Neuronal stem cell (in vitro differentiated cells): ENCODE measurements at regions not wholly inside any gene's neighbourhood (a gene's known extent, or its start where the extent isn't known, plus 50 kb on each side); places are given as distances from the start of the nearest gene placed in this dataset.
A peak's percentile ranks its signal among the peaks of the same experiment; 100 is the strongest.
"Not testable (repeated sequence)": the region's sequence is repeated elsewhere in the genome, so short reads cannot be mapped to it uniquely, and the experiment has no call there.

Experiments used
- DNase-seq: peaks from one replicate; pipeline ENCODE4 v3.0.0-alpha.2; 2013; ENCODE audit warnings: low spot score
- H2AFZ ChIP-seq: one replicate; pipeline ENCODE4 v1.6.1; 2013; ENCODE audit warnings: mild to moderate bottlenecking, low read length, inconsistent platforms
- H2AK5ac ChIP-seq: 2 replicates; pipeline ENCODE4 v1.6.1; 2013; ENCODE audit warnings: low read depth, mild to moderate bottlenecking, inconsistent platforms, low read length, moderate library complexity, mixed read lengths
- H2BK120ac ChIP-seq: 2 replicates; pipeline ENCODE4 v1.6.1; 2013; ENCODE audit warnings: low read depth, mild to moderate bottlenecking, inconsistent platforms, low read length, moderate library complexity, mixed read lengths
- H2BK12ac ChIP-seq: one replicate; pipeline ENCODE4 v1.6.1; 2013; ENCODE audit warnings: low read length, inconsistent platforms
- H2BK15ac ChIP-seq: 2 replicates; pipeline ENCODE4 v1.6.1; 2013; ENCODE audit warnings: mild to moderate bottlenecking, low read length, inconsistent platforms, mixed read lengths
- H2BK5ac ChIP-seq: one replicate; pipeline ENCODE4 v1.6.1; 2013; ENCODE audit warnings: inconsistent platforms, mild to moderate bottlenecking, low read length, moderate library complexity
- H3K14ac ChIP-seq: one replicate; pipeline ENCODE4 v1.6.1; 2013; ENCODE audit warnings: low read length, inconsistent platforms
- H3K18ac ChIP-seq: 2 replicates; pipeline ENCODE4 v1.6.1; 2013; ENCODE audit warnings: low read length, inconsistent platforms
- H3K23ac ChIP-seq: 2 replicates; pipeline ENCODE4 v1.6.1; 2013; ENCODE audit warnings: low read depth, mild to moderate bottlenecking, mixed read lengths, low read length, inconsistent platforms; ENCODE audit not compliant: poor library complexity
- H3K27ac ChIP-seq: replicated peaks from 3 replicates; pipeline ENCODE4 v1.5.1; 2013; ENCODE audit warnings: low read length, inconsistent platforms
- H3K27me3 ChIP-seq, 3 experiments: 2 replicates each; pipeline ENCODE4 v1.6.1; 2013; ENCODE audit warnings: low read length in 3 of 3, mild to moderate bottlenecking in 2 of 3, inconsistent platforms in 1 of 3, low read depth in 1 of 3, mixed read lengths in 1 of 3, moderate library complexity in 1 of 3; ENCODE audit not compliant: control insufficient read depth in 3 of 3, insufficient read depth in 3 of 3
- H3K36me3 ChIP-seq, 2 donors: replicated peaks in 1 of 2; 2 replicates each; pipeline ENCODE4 v1.6.1; 2013; ENCODE audit warnings: low read length in 2 of 2; ENCODE audit not compliant: control insufficient read depth in 2 of 2, insufficient read depth in 2 of 2
- H3K4ac ChIP-seq: 2 replicates; pipeline ENCODE4 v1.6.1; 2013; ENCODE audit warnings: inconsistent platforms, mild to moderate bottlenecking, low read length, moderate library complexity
- H3K4me1 ChIP-seq, 2 donors: 1 replicate in 1 of 2; 2 replicates in 1 of 2; pipeline ENCODE4 v1.6.1; 2013; ENCODE audit warnings: low read length in 2 of 2, low read depth in 1 of 2; ENCODE audit not compliant: control insufficient read depth in 2 of 2, insufficient read depth in 1 of 2
- H3K4me2 ChIP-seq: one replicate; pipeline ENCODE4 v1.6.1; 2013; ENCODE audit warnings: mild to moderate bottlenecking, low read length, inconsistent platforms; ENCODE audit not compliant: insufficient read depth, poor library complexity, severe bottlenecking
- H3K4me3 ChIP-seq, 2 donors: 2 replicates each; pipeline ENCODE4 v1.5.1; 2013; ENCODE audit warnings: low read length in 2 of 2, mild to moderate bottlenecking in 2 of 2, inconsistent platforms in 1 of 2, moderate library complexity in 1 of 2
- H3K79me1 ChIP-seq: one replicate; pipeline ENCODE4 v1.6.1; 2013; ENCODE audit warnings: low read depth, mild to moderate bottlenecking, inconsistent platforms, low read length, moderate library complexity
- H3K9ac ChIP-seq: one replicate; pipeline ENCODE4 v1.6.1; 2013; ENCODE audit warnings: mild to moderate bottlenecking, low read depth, low read length, inconsistent platforms; ENCODE audit not compliant: poor library complexity
- H3K9me3 ChIP-seq, 2 donors: replicated peaks in 1 of 2; 2 replicates each; pipeline versions ENCODE3 to v1.6.1; 2013; ENCODE audit warnings: low read length in 2 of 2, mild to moderate bottlenecking in 2 of 2, inconsistent platforms in 1 of 2, low read depth in 1 of 2, mixed read lengths in 1 of 2, moderate library complexity in 1 of 2; ENCODE audit not compliant: control insufficient read depth in 2 of 2, insufficient read depth in 1 of 2
- H4K8ac ChIP-seq: one replicate; pipeline ENCODE4 v1.6.1; 2013; ENCODE audit warnings: low read depth, mild to moderate bottlenecking, inconsistent platforms, low read length, moderate library complexity
- H4K91ac ChIP-seq: one replicate; pipeline ENCODE4 v1.6.1; 2013; ENCODE audit warnings: low read length, low read depth, mild to moderate bottlenecking, inconsistent platforms; ENCODE audit not compliant: poor library complexity
- WGBS, 2 donors: extraction: QIAGEN DNeasy Blood & Tissue Kit; methylation state at CpG; one replicate each; pipeline ENCODE4 v1.1.7; 2013; ENCODE audit warnings: missing lambda C conversion rate in 2 of 2, mixed read lengths in 1 of 2; ENCODE audit not compliant: insufficient read length in 2 of 2, insufficient replicate concordance in 1 of 2; ENCODE audit errors: extremely low coverage in 2 of 2; 5-methylcytosine and 5-hydroxymethylcytosine counted together

DNA sequence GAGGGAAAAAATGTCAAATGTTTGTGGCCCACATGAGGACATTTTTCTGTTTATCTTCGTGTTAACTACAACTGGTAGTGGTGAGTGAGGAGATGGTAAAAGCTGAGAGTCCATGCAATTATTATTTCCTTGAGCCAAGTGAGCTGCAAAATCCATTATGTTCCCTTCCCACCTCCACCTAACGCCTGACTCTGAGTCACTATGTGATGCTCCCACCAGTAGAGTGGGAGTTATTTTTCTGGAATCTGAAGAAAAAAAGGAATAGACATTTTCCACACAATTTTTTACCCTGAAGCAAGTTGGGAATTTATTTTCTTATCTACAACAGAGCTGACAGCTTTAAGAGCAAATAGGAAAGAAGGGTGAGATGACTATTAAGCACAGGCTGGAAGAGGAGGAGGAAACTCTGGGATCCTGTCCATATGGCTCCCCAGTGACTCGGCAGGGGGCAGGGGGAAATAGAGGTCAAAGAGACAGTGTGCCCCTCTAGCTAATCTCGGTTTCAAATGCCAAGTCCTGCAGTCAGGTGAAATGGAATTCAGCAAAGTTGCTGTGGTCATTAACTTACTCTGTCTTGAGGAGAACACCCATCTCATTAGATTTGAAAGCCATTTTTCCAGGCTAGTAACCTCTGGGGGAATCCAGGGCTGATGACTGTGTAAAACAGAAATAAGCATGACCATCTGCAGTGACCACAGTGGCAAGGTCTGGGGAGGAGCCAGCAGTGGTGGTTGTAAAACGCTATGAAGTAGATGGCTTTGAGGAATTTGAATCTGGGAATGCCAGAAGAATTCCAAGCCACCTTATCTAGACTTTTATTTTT is 463.9 kb downstream of the STK39 start:
- H2BK15ac ChIP-seq: no peak overlapping the region
- no peak overlapping the region for H2BK5ac ChIP-seq
- H3K9me3 ChIP-seq: no peaks in the 10 kb centered on the region
- no peak overlapping the region for H2AK5ac ChIP-seq
- no peaks in the 10 kb centered on the region for H3K36me3 ChIP-seq
- H3K23ac ChIP-seq: no peak overlapping the region
- peak overlapping the region; percentile 53 for H2AFZ ChIP-seq
- no peaks in the 10 kb centered on the region for H3K27me3 ChIP-seq
- no peak overlapping the region for H2BK120ac ChIP-seq
- no peaks in the 10 kb centered on the region for H3K79me1 ChIP-seq
- H3K4me2 ChIP-seq: no peak overlapping the region
- WGBS, 2 donors: no CpG with 5 or more reads among the region's 5 CpGs
- H3K27ac ChIP-seq: peak overlapping the region; percentile 22
- H3K14ac ChIP-seq: no peak overlapping the region
- H3K4me3 ChIP-seq: no peak overlapping the region
- DNase-seq: no peak
- H3K9ac ChIP-seq: no peak overlapping the region
- no peak overlapping the region for H3K4ac ChIP-seq
- no peak overlapping the region for H3K18ac ChIP-seq
- H4K8ac ChIP-seq: no peak overlapping the region
- no peak overlapping the region for H4K91ac ChIP-seq
- no peak overlapping the region for H2BK12ac ChIP-seq
- H3K4me1 ChIP-seq: peaks cover 10 to 23% of the 10 kb centered on the region in 2 donors

DNA sequence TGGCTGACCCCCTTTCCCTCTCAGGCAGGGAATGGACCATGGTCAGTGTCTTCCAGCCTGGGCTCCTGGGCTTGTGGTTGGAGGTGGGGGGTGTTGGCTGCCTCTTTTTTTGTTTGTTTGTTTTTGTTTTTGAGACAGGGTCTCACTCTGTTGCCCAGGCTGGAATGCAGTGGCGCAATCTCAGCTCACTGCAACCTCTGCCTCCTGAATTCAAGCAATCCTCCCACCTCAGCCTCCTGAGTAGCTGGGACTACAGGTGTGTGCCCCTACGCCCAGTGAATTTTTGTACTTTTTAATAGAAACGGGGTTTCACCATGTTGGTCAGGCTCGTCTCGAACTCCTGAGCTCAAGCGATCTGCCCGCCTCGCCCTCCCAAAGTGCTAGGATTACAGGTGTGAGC is 465.8 kb downstream of the STK39 start:
- not testable (repeated sequence) for H3K23ac ChIP-seq, H3K79me1 ChIP-seq, H3K14ac ChIP-seq, H4K91ac ChIP-seq, H2AFZ ChIP-seq, H2AK5ac ChIP-seq, H2BK12ac ChIP-seq, H2BK15ac ChIP-seq, H3K18ac ChIP-seq, H3K4me2 ChIP-seq, H3K9me3 ChIP-seq, H4K8ac ChIP-seq, H3K36me3 ChIP-seq, H3K27ac ChIP-seq, H2BK120ac ChIP-seq, H3K9ac ChIP-seq, DNase-seq, H3K4ac ChIP-seq, H3K27me3 ChIP-seq, H3K4me3 ChIP-seq, H2BK5ac ChIP-seq
- no CpG with 5 or more reads among the region's 8 CpGs for WGBS, 2 donors
- peaks cover 10 to 23% of the 10 kb centered on the region in 2 donors for H3K4me1 ChIP-seq

DNA sequence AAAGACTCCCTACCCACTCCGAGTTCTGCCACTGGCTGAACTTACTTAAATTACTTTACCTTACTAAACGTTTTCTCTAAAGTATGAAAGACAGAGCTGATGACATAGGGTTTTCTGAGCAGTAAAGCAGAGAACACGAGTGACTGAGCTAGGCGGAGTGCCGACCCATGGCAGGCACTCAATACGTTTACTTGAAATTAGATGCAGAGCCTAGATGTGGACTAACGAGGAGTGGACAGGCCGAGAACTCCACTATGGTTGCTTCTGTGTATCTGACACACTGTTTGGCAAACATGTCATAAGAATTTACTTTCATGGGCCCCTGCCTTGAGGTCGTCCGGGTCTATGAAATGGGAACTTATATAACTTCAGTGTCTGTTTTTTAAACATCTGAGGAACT is 471.0 kb downstream of the STK39 start:
- no peak overlapping the region for H2BK120ac ChIP-seq
- DNase-seq: no peak
- H3K4me3 ChIP-seq: no peak overlapping the region
- no peak overlapping the region for H3K4ac ChIP-seq
- peaks cover 0 to 2% of the 10 kb centered on the region in 2 donors for H3K9me3 ChIP-seq
- no peak overlapping the region for H2BK15ac ChIP-seq
- no peak overlapping the region for H2BK5ac ChIP-seq
- no peak overlapping the region for H3K14ac ChIP-seq
- H4K91ac ChIP-seq: no peak overlapping the region
- H2AFZ ChIP-seq: no peak overlapping the region
- no peak overlapping the region for H3K23ac ChIP-seq
- no peaks in the 10 kb centered on the region for H3K36me3 ChIP-seq
- no peak overlapping the region for H3K9ac ChIP-seq
- no peak overlapping the region for H4K8ac ChIP-seq
- H3K27ac ChIP-seq: no peak overlapping the region
- no peaks in the 10 kb centered on the region for H3K27me3 ChIP-seq
- no peaks in the 10 kb centered on the region for H3K79me1 ChIP-seq
- no peak overlapping the region for H2BK12ac ChIP-seq
- no peak overlapping the region for H3K4me2 ChIP-seq
- H3K18ac ChIP-seq: no peak overlapping the region
- WGBS, 2 donors: no CpG with 5 or more reads among the region's 10 CpGs
- peaks cover 0 to 2% of the 10 kb centered on the region in 2 donors for H3K4me1 ChIP-seq
- H2AK5ac ChIP-seq: no peak overlapping the region

DNA sequence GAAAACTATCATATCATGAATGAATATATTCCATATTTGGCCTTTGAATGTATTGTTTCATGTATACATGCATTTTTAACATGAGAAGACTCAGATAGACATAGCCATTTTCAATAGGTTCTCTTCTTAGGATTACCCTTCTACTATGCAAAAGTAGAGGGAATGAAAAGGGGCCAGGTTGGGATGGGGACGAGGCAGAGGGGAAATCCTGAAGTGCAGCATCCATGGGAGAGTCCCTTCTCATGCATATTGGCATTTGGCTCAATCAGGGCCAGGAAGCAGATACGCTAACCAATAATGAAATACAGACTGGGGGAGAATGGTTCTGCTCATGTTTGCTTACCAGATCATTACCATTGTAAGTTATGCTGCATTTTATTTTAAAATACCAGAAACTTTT is 475.8 kb downstream of the STK39 start:
- no peak overlapping the region for H2AK5ac ChIP-seq
- H4K91ac ChIP-seq: no peak overlapping the region
- DNase-seq: no peak
- peaks cover 0 to 1% of the 10 kb centered on the region in 2 donors for H3K9me3 ChIP-seq
- no peaks in the 10 kb centered on the region for H3K27me3 ChIP-seq
- H3K4ac ChIP-seq: no peak overlapping the region
- no peak overlapping the region for H3K18ac ChIP-seq
- H2BK12ac ChIP-seq: no peak overlapping the region
- H3K23ac ChIP-seq: no peak overlapping the region
- H3K27ac ChIP-seq: no peak overlapping the region
- H4K8ac ChIP-seq: no peak overlapping the region
- no peak overlapping the region for H3K4me2 ChIP-seq
- WGBS, 2 donors: no CpG with 5 or more reads among the region's 2 CpGs
- no peak overlapping the region for H2BK5ac ChIP-seq
- no peaks in the 10 kb centered on the region for H3K79me1 ChIP-seq
- H3K4me3 ChIP-seq: no peak overlapping the region
- H3K4me1 ChIP-seq: peaks cover 0 to 2% of the 10 kb centered on the region in 2 donors
- no peak overlapping the region for H2AFZ ChIP-seq
- no peak overlapping the region for H2BK15ac ChIP-seq
- H3K9ac ChIP-seq: no peak overlapping the region
- H3K14ac ChIP-seq: no peak overlapping the region
- no peak overlapping the region for H2BK120ac ChIP-seq
- H3K36me3 ChIP-seq: no peaks in the 10 kb centered on the region
